CD14-positive monocyte (primary cell): ENCODE measurements at regions not wholly inside any gene's neighbourhood (a gene's known extent, or its start where the extent isn't known, plus 50 kb on each side); places are given as distances from the start of the nearest gene placed in this dataset.

Source experiments
- DNase-seq, 3 donors: peaks; one replicate each; pipeline ENCODE4 v3.0.0-alpha.2; 2011 to 2022
- H2AFZ ChIP-seq: 2 replicates; pipeline ENCODE4 v1.6.0; 2012; ENCODE audit warnings: mild to moderate bottlenecking, low read depth, low read length, inconsistent platforms; ENCODE audit not compliant: insufficient read depth, poor library complexity, severe bottlenecking
- H3K27ac ChIP-seq, 2 donors: 1 replicate in 1 of 2; 2 replicates in 1 of 2; pipeline ENCODE4 v1.5.1; 2012 to 2013; ENCODE audit warnings: low read length in 2 of 2, control low read depth in 1 of 2, inconsistent platforms in 1 of 2, low read depth in 1 of 2, mild to moderate bottlenecking in 1 of 2
- H3K27me3 ChIP-seq, 2 donors: one replicate each; pipeline versions ENCODE4 v1.6.0 to v1.6.1; 2011 to 2013; ENCODE audit warnings: low read length in 2 of 2; ENCODE audit not compliant: control insufficient read depth in 2 of 2, insufficient read depth in 2 of 2
- H3K36me3 ChIP-seq, 2 donors: replicated peaks in 1 of 2; 1 replicate in 1 of 2; 2 replicates in 1 of 2; pipeline versions ENCODE4 v1.5.1 to v1.6.1; 2012 to 2013; ENCODE audit warnings: low read length in 2 of 2, control low read depth in 1 of 2, inconsistent platforms in 1 of 2, mild to moderate bottlenecking in 1 of 2; ENCODE audit not compliant: insufficient read depth in 2 of 2, control insufficient read depth in 1 of 2
- H3K4me1 ChIP-seq, 2 donors: 1 replicate in 1 of 2; 2 replicates in 1 of 2; pipeline versions ENCODE4 v1.5.1 to v1.6.1; 2012 to 2013; ENCODE audit warnings: low read length in 2 of 2, control low read depth in 1 of 2, inconsistent platforms in 1 of 2, mild to moderate bottlenecking in 1 of 2, moderate library complexity in 1 of 2; ENCODE audit not compliant: insufficient read depth in 2 of 2, control insufficient read depth in 1 of 2
- H3K4me2 ChIP-seq: replicated peaks from 2 replicates; pipeline ENCODE3; 2012; ENCODE audit warnings: low read length, moderate library complexity, mild to moderate bottlenecking; ENCODE audit not compliant: poor library complexity, severe bottlenecking; ENCODE audit errors: extremely low read depth
- H3K4me3 ChIP-seq, 3 experiments: fragments of 200-600 bp in 1 of 3; sonication (generic) in 1 of 3; replicated peaks in 1 of 3; 1 replicate in 2 of 3; 2 replicates in 1 of 3; pipeline ENCODE4 v1.5.1; 2011 to 2013; ENCODE audit warnings: low read length in 3 of 3, mild to moderate bottlenecking in 3 of 3, control low read depth in 2 of 3, low read depth in 2 of 3, inconsistent platforms in 1 of 3, moderate library complexity in 1 of 3
- H3K79me2 ChIP-seq: 2 replicates; pipeline ENCODE4 v1.6.0; 2012; ENCODE audit warnings: mild to moderate bottlenecking, control low read depth, inconsistent platforms, low read length, moderate library complexity; ENCODE audit not compliant: insufficient read depth
- H3K9ac ChIP-seq: 2 replicates; pipeline ENCODE4 v1.6.0; 2017; ENCODE audit warnings: low read length, mild to moderate bottlenecking; ENCODE audit not compliant: insufficient read depth, poor library complexity, severe bottlenecking
- H3K9me3 ChIP-seq, 2 donors: replicated peaks in 1 of 2; 1 replicate in 1 of 2; 2 replicates in 1 of 2; pipeline versions ENCODE4 v1.5.1 to v1.6.1; 2012 to 2013; ENCODE audit warnings: low read length in 2 of 2, control low read depth in 1 of 2; ENCODE audit not compliant: control insufficient read depth in 1 of 2, insufficient read depth in 1 of 2
- H4K20me1 ChIP-seq: 2 replicates; pipeline ENCODE4 v1.6.0; 2012; ENCODE audit warnings: mild to moderate bottlenecking, low read length, control low read depth, moderate library complexity; ENCODE audit not compliant: insufficient read depth
- H3K27ac Mint-ChIP-seq, 7 donors: one replicate each; pipeline ENCODE4 v1.8.0; 2020; ENCODE audit warnings: mild to moderate bottlenecking in 7 of 7, mixed read lengths in 7 of 7, moderate library complexity in 6 of 7, inconsistent platforms in 2 of 7
- H3K27me3 Mint-ChIP-seq, 3 donors: one replicate each; pipeline ENCODE4 v1.8.0; 2021 to 2022; ENCODE audit warnings: low read depth in 3 of 3, mild to moderate bottlenecking in 3 of 3, mixed read lengths in 3 of 3, moderate library complexity in 3 of 3, inconsistent platforms in 1 of 3
- H3K36me3 Mint-ChIP-seq, 2 donors: one replicate each; pipeline ENCODE4 v1.8.0; 2020; ENCODE audit warnings: mixed read lengths in 2 of 2, inconsistent platforms in 1 of 2, mild to moderate bottlenecking in 1 of 2
- H3K4me1 Mint-ChIP-seq: one replicate; pipeline ENCODE4 v1.8.0; 2020; ENCODE audit warnings: mild to moderate bottlenecking, mixed read lengths
- H3K4me3 Mint-ChIP-seq, 2 donors: one replicate each; pipeline ENCODE4 v1.8.0; 2020; ENCODE audit warnings: mild to moderate bottlenecking in 2 of 2, mixed read lengths in 2 of 2, moderate library complexity in 1 of 2
- H3K9me3 Mint-ChIP-seq, 7 donors: one replicate each; pipeline ENCODE4 v1.8.0; 2020 to 2022; ENCODE audit warnings: mixed read lengths in 7 of 7, mild to moderate bottlenecking in 6 of 7, moderate library complexity in 6 of 7, inconsistent platforms in 2 of 7
- intact Hi-C, 2 donors: fragments of 100-400 bp; cut with micrococcal nuclease; formaldehyde crosslinking; loops; one replicate each; pipeline versions ENCODE4 v1.15.0 to v1.15.1; 2023
- TF ChIP-seq, protein P1 (sequence below): fragments of 200-600 bp; IDR thresholded peaks from one replicate; pipeline ENCODE4 v1.8.0; 2022; ENCODE audit warnings: antibody characterized with exemption, mild to moderate bottlenecking

DNA sequence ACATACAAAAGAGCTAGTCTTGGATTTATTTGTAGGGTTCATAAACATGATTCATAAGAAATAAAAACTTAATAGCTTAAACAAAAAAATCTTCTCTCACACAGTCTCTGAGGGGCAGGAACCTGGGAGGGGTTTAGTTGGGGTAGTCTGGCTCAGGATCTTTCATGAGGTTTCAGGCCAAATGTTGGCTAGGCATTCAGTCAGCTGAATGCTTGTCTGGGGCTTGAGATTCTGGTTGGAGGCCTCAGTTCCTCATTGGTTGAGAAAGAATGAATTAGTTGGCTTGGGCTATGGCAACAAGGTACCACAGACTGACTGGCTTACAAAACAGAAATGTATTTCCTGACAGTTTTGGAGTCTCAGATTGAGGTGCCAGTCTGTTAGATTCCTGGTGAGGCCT, 74.3 kb downstream of the ANKRD7 start:
- Histone ChIP-seq H4K20me1 (no peaks in the 10 kb centered on the region), H3K36me3 (no peaks in the 10 kb centered on the region), H3K27me3 (peaks cover 84 to 94% of the 10 kb centered on the region in 2 donors), H3K4me3 (no peak overlapping the region), H3K9me3 (peaks cover 0 to 7% of the 10 kb centered on the region in 2 donors), H3K4me2 (no peak overlapping the region), H3K9ac (no peak overlapping the region), H3K27ac (no peak overlapping the region), H2AFZ (no peak overlapping the region), H3K79me2 (no peaks in the 10 kb centered on the region), H3K4me1 (no peaks in the 10 kb centered on the region)
- TF ChIP-seq, protein P1, sequence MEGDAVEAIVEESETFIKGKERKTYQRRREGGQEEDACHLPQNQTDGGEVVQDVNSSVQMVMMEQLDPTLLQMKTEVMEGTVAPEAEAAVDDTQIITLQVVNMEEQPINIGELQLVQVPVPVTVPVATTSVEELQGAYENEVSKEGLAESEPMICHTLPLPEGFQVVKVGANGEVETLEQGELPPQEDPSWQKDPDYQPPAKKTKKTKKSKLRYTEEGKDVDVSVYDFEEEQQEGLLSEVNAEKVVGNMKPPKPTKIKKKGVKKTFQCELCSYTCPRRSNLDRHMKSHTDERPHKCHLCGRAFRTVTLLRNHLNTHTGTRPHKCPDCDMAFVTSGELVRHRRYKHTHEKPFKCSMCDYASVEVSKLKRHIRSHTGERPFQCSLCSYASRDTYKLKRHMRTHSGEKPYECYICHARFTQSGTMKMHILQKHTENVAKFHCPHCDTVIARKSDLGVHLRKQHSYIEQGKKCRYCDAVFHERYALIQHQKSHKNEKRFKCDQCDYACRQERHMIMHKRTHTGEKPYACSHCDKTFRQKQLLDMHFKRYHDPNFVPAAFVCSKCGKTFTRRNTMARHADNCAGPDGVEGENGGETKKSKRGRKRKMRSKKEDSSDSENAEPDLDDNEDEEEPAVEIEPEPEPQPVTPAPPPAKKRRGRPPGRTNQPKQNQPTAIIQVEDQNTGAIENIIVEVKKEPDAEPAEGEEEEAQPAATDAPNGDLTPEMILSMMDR, result no peak
- Mint-ChIP-seq H3K4me1 (no peaks in the 10 kb centered on the region), H3K4me3 (peak overlapping the region in 1 of 2 donors; percentile 71), H3K27ac (no peak overlapping the region), H3K27me3 (peaks cover 79 to 81% (median 79%) of the 10 kb centered on the region in 3 donors), H3K36me3 (peaks cover 0 to 3% of the 10 kb centered on the region in 2 donors), H3K9me3 (peaks cover 0 to 16% (median 5%) of the 10 kb centered on the region in 7 donors)
- intact Hi-C loops, result no loop called here
- no peak for DNase-seq

DNA sequence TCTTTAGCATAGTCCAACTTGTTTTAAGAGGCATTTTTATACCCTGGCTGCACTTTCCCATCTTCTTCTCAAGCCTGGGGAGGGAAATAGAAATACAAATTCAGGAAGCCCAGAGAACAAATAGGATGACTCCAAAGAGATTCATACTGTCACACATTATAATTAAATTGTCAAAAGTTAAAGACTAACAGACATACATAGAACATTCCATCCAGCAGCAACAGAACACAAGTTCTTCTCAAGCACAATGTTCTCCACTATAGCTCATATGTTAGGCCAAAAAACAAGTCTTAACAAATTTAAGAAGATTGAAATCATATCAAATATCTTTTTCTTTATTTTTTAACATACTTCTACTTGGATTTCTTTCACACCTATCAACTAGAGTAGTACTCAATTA, 75.7 kb downstream of the ANKRD7 start:
- Histone ChIP-seq H4K20me1 (no peaks in the 10 kb centered on the region), H3K9ac (no peak overlapping the region), H3K4me2 (no peak overlapping the region), H3K4me3 (no peak overlapping the region), H2AFZ (no peak overlapping the region), H3K36me3 (no peaks in the 10 kb centered on the region), H3K4me1 (peaks cover 0 to under 1% of the 10 kb centered on the region in 2 donors), H3K27ac (no peak overlapping the region), H3K79me2 (no peaks in the 10 kb centered on the region), H3K9me3 (peaks cover 0 to 7% of the 10 kb centered on the region in 2 donors), H3K27me3 (peaks cover 82 to 92% of the 10 kb centered on the region in 2 donors)
- no peak for DNase-seq
- H3K4me3 Mint-ChIP-seq, result peak overlapping the region in 1 of 2 donors; percentile 77
- intact Hi-C loops, result no loop called here
- H3K36me3 Mint-ChIP-seq, result peaks cover 0 to 3% of the 10 kb centered on the region in 2 donors
- H3K9me3 Mint-ChIP-seq, result peaks cover 0 to 13% (median 6%) of the 10 kb centered on the region in 7 donors
- TF ChIP-seq, protein P1, result no peak
- no peaks in the 10 kb centered on the region for H3K4me1 Mint-ChIP-seq
- no peak overlapping the region for H3K27ac Mint-ChIP-seq
- peaks cover 75 to 80% (median 76%) of the 10 kb centered on the region in 3 donors for H3K27me3 Mint-ChIP-seq
